SK-N-SH (cell line): ENCODE measurements at regions not wholly inside any gene's neighbourhood (a gene's known extent, or its start where the extent isn't known, plus 50 kb on each side); places are given as distances from the start of the nearest gene placed in this dataset.

Source experiments
- CTCF ChIP-seq: fragments of 200-600 bp; sonication (generic); IDR thresholded peaks from 2 replicates; pipeline ENCODE4 v1.6.1; 2017; ENCODE audit warnings: antibody characterized with exemption, mild to moderate bottlenecking, moderate library complexity
- EZH2phosphoT487 ChIP-seq: fragments of 200-600 bp; sonication (generic); IDR thresholded peaks from 2 replicates; pipeline ENCODE4 v1.6.1; 2017; ENCODE audit warnings: low read depth, mixed run types, mild to moderate bottlenecking, antibody characterized with exemption, moderate library complexity, borderline replicate concordance
- POLR2AphosphoS5 ChIP-seq: IDR thresholded peaks from 2 replicates; pipeline ENCODE4 v1.6.1; 2012; ENCODE audit warnings: low read depth, low read length
- RCOR1 ChIP-seq: fragments of 150-350 bp; IDR thresholded peaks from 2 replicates; pipeline ENCODE4 v1.6.1; 2017; ENCODE audit warnings: antibody characterized with exemption, low read length
- RFX5 ChIP-seq: IDR thresholded peaks from 2 replicates; pipeline ENCODE4 v1.6.1; 2012; ENCODE audit warnings: mild to moderate bottlenecking, improper control_type of control experiment, low read length
- TCF12 ChIP-seq: IDR thresholded peaks from 2 replicates; pipeline ENCODE4 v1.4.0; 2012
- TEAD4 ChIP-seq: IDR thresholded peaks from 2 replicates; pipeline ENCODE4 v1.4.0; 2012; ENCODE audit warnings: mild to moderate bottlenecking, borderline replicate concordance; ENCODE audit not compliant: insufficient read depth
- TF ChIP-seq, protein P1 (sequence below): IDR thresholded peaks from 2 replicates; pipeline ENCODE4 v1.4.0; 2012; ENCODE audit warnings: low read depth, borderline replicate concordance

DNA sequence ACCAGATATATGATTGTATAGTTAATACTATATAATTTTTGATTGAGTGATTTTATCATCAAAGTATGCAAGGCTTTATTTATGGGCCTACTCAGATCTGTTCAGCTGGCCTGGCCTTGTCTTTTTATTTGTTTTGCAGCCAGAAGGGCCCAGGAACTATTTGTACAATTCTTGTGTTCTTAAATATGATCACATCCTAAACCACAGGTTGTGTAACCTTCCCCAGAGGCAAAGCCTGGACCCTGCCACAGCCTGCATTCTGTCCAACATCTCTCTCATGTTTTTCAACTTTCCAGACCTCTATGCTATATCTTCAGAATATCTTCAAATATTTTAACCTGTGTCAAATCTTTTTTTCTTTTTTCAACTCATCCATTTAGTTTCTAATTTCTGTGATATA, 410.4 kb upstream of the MON1B start:
- no peak for TF ChIP-seq POLR2AphosphoS5
- TF ChIP-seq CTCF, result no peak
- no peak for TF ChIP-seq TCF12
- TF ChIP-seq, protein P1, sequence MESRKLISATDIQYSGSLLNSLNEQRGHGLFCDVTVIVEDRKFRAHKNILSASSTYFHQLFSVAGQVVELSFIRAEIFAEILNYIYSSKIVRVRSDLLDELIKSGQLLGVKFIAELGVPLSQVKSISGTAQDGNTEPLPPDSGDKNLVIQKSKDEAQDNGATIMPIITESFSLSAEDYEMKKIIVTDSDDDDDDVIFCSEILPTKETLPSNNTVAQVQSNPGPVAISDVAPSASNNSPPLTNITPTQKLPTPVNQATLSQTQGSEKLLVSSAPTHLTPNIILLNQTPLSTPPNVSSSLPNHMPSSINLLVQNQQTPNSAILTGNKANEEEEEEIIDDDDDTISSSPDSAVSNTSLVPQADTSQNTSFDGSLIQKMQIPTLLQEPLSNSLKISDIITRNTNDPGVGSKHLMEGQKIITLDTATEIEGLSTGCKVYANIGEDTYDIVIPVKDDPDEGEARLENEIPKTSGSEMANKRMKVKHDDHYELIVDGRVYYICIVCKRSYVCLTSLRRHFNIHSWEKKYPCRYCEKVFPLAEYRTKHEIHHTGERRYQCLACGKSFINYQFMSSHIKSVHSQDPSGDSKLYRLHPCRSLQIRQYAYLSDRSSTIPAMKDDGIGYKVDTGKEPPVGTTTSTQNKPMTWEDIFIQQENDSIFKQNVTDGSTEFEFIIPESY, result no peak
- TF ChIP-seq RCOR1, result no peak
- TF ChIP-seq RFX5, result no peak
- TF ChIP-seq TEAD4, result no peak
- no peak for TF ChIP-seq EZH2phosphoT487
